ENCODE measurements at regions not wholly inside any gene's neighbourhood (a gene's known extent, or its start where the extent isn't known, plus 50 kb on each side); places are given as distances from the start of the nearest gene placed in this dataset.

DNA sequence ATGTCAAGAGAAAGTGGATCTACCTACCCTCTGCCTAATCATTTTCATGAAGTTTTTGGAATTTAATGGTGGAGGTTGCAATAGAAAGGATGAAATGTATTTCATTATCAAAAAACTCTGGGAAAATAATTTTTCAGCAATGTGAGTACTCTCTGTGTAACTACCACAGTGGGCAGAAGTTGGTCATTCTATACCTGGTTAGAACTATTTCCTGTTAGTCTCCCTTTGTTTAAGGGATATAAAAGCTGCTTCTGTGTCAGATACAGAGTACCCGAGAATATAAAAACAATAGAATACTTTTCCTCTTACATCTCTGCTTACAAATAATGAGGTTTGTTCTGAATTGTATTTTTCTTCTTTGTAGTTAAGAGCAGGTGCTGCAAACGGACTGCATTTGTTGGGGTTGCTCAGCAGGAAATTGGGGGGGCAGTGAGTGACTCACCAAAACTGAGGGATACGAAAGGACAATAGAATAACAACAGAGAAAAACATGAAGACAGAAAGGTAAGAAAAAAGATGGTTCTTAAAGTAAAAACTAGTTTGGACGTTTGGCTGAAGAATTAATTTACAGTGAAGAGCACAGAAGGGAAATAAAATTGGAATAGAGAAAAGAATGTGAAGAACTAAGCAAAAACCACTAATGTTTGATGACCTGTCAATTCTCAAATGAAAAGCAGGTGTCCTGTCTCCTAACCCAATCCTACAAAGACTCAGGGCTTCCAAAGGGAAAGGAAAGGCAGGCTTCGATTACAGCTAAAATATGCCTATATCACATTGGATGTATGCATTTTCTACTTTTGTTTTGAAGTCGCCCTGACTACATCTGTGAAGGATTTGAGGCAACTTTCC, 703.1 kb downstream of the RFPL4B start:
- H3K4me3 ChIP-seq (ENCODE audit: low read depth, low read length): no peak overlapping the region
- no peak for DNase-seq (ENCODE audit: low read depth)
- POLR2A ChIA-PET: interaction anchor here (0.5 kb wide), 1 partner anchor 95 kb away, joined by 3 read pairs; no protein-coding TSS in a partner anchor

DNA sequence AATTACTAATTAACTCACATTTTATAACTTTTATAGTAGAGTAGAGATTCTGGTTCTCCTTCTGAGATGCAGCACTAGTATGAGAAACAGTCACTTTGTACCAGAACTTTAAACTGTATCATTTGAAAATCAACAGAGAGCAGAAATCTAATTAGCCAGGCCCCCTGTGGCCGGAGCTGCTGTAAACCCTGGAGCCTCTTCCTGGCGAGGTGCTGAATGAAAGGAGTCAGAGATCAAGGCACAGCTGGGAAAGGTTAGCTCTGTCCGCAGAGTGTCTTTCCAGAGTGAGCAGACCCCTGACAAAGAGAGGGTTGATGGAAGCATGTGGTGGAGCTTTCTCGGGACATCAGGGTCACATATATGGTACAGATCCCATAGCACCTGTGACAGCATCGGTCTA, 703.8 kb downstream of the RFPL4B start:
- H3K36me3 ChIP-seq (ENCODE audit: control insufficient read depth, insufficient read depth, low read length): no peaks in the 10 kb centered on the region
- no peak overlapping the region for H3K4me3 ChIP-seq (ENCODE audit: low read depth, low read length)
- TF ChIP-seq CTCF (IDR thresholded peaks at IDR 0.05; ENCODE audit: insufficient read depth, low read depth, low read length): no peak
- DNase-seq (ENCODE audit: low read depth): no peak
- ChIA-PET POLR2A (no interaction called here), CTCF (no interaction called here)
- no peaks in the 10 kb centered on the region for H3K27me3 ChIP-seq (ENCODE audit: control insufficient read depth, insufficient read depth, low read length)

More for the DNA sequence above, 703.1 kb downstream of the RFPL4B start:
- no peak for TF ChIP-seq CTCF (IDR thresholded peaks at IDR 0.05; ENCODE audit: insufficient read depth, low read depth, low read length)
- H3K36me3 ChIP-seq (ENCODE audit: control insufficient read depth, insufficient read depth, low read length): no peaks in the 10 kb centered on the region
- no peaks in the 10 kb centered on the region for H3K27me3 ChIP-seq (ENCODE audit: control insufficient read depth, insufficient read depth, low read length)
- CTCF ChIA-PET: no interaction called here

DNA sequence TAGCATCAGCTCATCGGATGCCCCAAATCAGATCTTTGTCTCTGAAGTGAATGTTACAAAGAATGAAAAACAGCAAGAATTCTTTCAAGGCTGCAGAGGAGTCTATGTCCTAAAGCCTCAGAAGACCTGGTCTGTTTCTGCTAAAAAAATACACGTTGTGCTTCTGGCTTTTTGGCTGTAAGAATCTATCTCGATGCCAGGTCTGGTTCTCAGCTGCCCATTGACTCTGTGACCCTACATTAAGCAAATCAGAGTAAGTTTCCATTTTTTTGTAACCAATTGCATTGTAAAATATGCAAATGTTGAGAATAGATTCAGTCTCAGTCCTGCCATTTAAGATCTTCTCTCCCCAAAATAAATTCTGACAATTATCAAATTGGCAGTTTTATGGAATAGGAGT, 705.4 kb downstream of the RFPL4B start:
- H3K27me3 ChIP-seq (ENCODE audit: control insufficient read depth, insufficient read depth, low read length): no peaks in the 10 kb centered on the region
- H3K36me3 ChIP-seq (ENCODE audit: control insufficient read depth, insufficient read depth, low read length): no peaks in the 10 kb centered on the region
- POLR2A ChIA-PET: interaction anchor here (0.7 kb wide), 1 partner anchor 141 kb away, joined by 6 read pairs; no protein-coding TSS in a partner anchor
- CTCF ChIA-PET: no interaction called here
- H3K4me3 ChIP-seq (ENCODE audit: low read depth, low read length): no peak overlapping the region
- TF ChIP-seq CTCF (IDR thresholded peaks at IDR 0.05; ENCODE audit: insufficient read depth, low read depth, low read length): no peak
- DNase-seq (ENCODE audit: low read depth): no peak

- Histone ChIP-seq H3K4me3 (ENCODE audit: low read depth, low read length) (no peak overlapping the region), H3K36me3 (ENCODE audit: control insufficient read depth, insufficient read depth, low read length) (no peaks in the 10 kb centered on the region), H3K27me3 (ENCODE audit: control insufficient read depth, insufficient read depth, low read length) (no peaks in the 10 kb centered on the region)
- TF ChIP-seq CTCF (IDR thresholded peaks at IDR 0.05; ENCODE audit: insufficient read depth, low read depth, low read length): no peak
- no peak for DNase-seq (ENCODE audit: low read depth)
- CTCF ChIA-PET: no interaction called here
- POLR2A ChIA-PET: no interaction called here
Measured at GRCh38 chr6:113055061-113055460, 707.9 kb downstream of the RFPL4B start.

- CTCF ChIA-PET: no interaction called here
- no peak for TF ChIP-seq CTCF (IDR thresholded peaks at IDR 0.05; ENCODE audit: insufficient read depth, low read depth, low read length)
Measured at GRCh38 chr6:113055998-113056397, 708.9 kb downstream of the RFPL4B start.

More at GRCh38 chr6:113055998-113056397, 708.9 kb downstream of the RFPL4B start:
- DNase-seq (ENCODE audit: low read depth): no peak
- H3K27me3 ChIP-seq (ENCODE audit: control insufficient read depth, insufficient read depth, low read length): no peaks in the 10 kb centered on the region
- no peaks in the 10 kb centered on the region for H3K36me3 ChIP-seq (ENCODE audit: control insufficient read depth, insufficient read depth, low read length)
- no peak overlapping the region for H3K4me3 ChIP-seq (ENCODE audit: low read depth, low read length)
- POLR2A ChIA-PET: no interaction called here

All from BJ (cell line).